Testis (tissue), 2 donors: ENCODE measurements at regions not wholly inside any gene's neighbourhood (a gene's known extent, or its start where the extent isn't known, plus 50 kb on each side); places are given as distances from the start of the nearest gene placed in this dataset.

Experiments
- CTCF ChIP-seq, 3 experiments: fragments of 450-650 bp in 2 of 3; fragments of 200-600 bp in 1 of 3; sonication (generic) in 1 of 3; IDR thresholded peaks; one replicate each; pipeline ENCODE4 v1.5.1; 2016 to 2019; ENCODE audit warnings: antibody characterized with exemption in 3 of 3, mild to moderate bottlenecking in 2 of 3, moderate library complexity in 1 of 3
- POLR2A ChIP-seq: fragments of 450-650 bp; IDR thresholded peaks from one replicate; pipeline ENCODE4 v1.6.1; 2017; ENCODE audit warnings: antibody characterized with exemption, mild to moderate bottlenecking, moderate library complexity

- TF ChIP-seq CTCF (IDR thresholded peaks at IDR 0.05), result no peak
- TF ChIP-seq POLR2A, result no peak
Observed at GRCh38 chr2:9760902-9761228, 82.4 kb upstream of the TAF1B start.
